ENCODE measurements at regions not wholly inside any gene's neighbourhood (a gene's known extent, or its start where the extent isn't known, plus 50 kb on each side); places are given as distances from the start of the nearest gene placed in this dataset.
"Not testable (repeated sequence)": the region's sequence is repeated elsewhere in the genome, so short reads cannot be mapped to it uniquely, and the experiment has no call there.

DNA sequence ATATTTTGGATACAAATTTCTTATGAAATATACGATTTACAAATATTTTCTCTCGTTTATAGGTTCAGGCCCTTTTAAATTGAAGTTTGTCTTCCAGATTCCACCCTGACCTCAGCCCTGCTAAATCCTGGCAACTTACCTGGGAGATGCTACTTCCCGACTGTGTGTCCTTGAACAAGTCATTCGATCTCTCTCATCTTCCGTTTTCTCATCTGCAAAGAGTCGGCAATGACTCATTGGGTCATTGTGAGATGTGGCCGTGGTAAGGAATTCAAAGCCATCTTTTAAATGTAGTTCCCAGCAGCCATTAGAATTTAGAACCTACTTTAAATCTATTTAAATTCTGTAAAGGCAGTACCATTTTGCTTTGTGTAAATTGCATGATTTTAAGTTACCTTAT lies 72.5 kb downstream of the LHX2 start:
- Histone ChIP-seq H3K27me3 (ENCODE audit: insufficient read depth, low read length) (no peaks in the 10 kb centered on the region), H3K4me1 (ENCODE audit: insufficient read depth, low read length) (no peaks in the 10 kb centered on the region), H3K9me3 (ENCODE audit: low read depth, low read length) (no peaks in the 10 kb centered on the region), H3K4me3 (ENCODE audit: low read length) (no peak overlapping the region)

DNA sequence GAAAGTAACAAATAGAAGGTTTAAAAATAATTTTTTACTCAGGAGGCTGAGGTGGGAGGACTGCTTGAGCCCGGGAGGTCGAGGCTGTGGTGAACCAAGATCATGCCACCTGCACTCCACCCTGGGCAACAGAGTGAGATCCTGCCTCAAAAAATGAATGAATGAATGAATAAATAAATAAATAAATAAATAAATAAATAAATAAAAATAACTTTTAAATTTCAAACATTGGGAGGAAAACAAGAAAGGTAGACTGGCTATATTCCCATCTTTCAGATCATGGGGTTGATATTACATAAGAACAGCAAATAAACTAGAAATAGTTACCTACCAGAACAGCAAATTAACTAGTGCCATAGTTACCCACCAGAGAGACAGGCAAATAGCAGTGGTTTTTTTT lies 75.7 kb downstream of the LHX2 start:
- Histone ChIP-seq H3K9me3 (ENCODE audit: low read depth, low read length) (no peaks in the 10 kb centered on the region), H3K4me1 (ENCODE audit: insufficient read depth, low read length) (no peaks in the 10 kb centered on the region), H3K4me3 (ENCODE audit: low read length) (no peak overlapping the region), H3K27me3 (ENCODE audit: insufficient read depth, low read length) (no peaks in the 10 kb centered on the region)

DNA sequence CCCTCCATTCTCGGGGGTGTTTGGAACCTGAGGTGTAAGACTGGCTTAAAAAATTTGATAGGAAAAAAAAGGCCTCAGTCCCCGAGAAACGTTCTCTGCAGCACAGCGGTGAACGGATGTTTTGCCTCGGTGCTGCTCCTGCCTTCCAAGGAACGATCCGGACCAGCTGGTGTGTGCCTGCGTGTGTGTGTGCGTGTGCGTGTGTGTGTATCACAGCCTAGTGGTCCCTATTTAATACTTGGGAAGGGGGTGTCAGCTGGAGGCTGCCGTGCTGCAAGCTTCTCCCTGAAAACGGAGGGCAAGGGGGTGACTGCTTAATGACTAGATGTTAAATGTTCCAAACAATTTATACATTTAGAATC lies 76.9 kb downstream of the LHX2 start:
- Histone ChIP-seq H3K4me3 (ENCODE audit: low read length) (no peak overlapping the region), H3K4me1 (ENCODE audit: insufficient read depth, low read length) (no peaks in the 10 kb centered on the region), H3K27me3 (ENCODE audit: insufficient read depth, low read length) (no peaks in the 10 kb centered on the region), H3K9me3 (ENCODE audit: low read depth, low read length) (no peaks in the 10 kb centered on the region)

DNA sequence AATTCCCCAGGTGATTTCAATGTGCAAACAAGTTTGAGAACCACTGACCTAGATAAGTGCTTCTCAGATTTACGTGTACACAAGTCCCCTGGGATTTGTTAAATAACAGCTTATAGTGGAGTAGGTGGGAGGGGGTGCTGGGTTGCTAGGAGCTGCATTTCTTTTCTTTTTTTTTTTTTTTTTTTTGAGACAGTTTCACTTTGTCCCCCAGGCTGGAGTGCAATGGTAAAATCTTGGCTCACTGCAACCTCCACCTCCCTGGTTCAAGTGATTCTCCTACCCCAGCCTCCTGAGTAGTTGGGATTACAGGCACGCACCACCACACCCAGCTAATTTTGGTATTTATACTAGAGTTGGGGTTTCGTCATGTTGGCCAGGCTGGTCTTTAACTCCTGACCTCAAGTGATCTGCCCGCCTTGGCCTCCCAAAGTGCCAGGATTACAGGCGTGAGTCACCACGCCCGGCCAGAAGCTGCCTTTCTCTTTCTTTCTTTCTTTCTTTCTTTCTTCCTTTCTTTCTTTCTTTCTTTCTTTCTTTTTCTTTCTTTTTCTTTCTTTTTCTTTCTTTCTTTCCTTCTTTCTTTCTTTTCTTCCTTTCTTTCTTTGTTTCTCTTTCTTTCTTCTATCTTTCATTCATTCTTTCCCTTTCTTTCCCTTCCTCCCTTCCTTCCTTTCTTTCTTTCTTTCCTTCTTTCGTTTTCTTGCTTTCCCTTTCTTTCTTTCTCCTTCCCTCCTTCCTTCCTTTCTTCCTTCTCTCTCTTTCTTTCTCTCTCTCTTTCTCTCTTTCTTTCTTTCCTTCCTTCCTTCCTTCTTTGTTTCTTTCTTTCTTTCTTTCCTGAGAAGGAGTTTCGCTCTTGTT lies 78.3 kb downstream of the LHX2 start:
- not testable (repeated sequence) for H3K4me3 ChIP-seq (ENCODE audit: low read length); H3K9me3 ChIP-seq (ENCODE audit: low read depth, low read length)

DNA sequence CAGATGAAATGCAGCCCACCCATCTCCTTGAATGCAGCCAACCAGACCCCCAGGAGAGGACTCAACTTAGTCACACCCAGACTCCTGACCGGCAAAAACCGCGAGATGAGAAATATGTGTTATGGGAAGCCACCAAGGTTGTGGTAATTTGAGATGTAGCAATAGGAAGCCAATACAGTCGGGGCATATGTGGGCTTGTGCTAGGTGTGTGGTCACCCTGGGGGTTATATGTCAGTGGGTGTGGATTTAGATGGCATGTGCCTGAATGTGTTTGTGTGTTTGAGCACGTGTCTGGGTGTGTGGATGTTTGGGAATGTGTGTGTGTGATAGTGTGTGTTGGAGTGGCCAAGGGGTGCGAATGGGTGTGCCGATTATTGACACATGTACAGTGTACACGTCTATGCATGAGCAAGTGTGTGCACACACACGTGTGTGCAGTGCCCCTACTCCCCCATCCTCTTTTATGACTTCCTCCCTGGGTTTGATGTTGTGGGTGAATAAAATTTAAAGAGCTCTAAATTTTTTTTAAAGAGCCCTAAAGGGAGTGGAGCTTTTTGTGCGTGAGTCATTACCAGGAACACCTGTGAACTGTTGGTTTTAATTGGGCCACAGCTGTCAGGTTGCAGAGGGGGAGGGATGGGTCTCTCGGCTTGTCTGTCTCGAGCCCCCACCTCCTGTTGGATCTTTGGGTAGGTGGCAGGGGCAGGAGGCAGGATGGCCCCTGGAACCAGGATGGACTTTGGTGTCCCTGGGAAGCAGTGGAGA lies 86.8 kb downstream of the LHX2 start:
- no peak overlapping the region for H3K4me3 ChIP-seq (ENCODE audit: low read length)
- no peaks in the 10 kb centered on the region for H3K9me3 ChIP-seq (ENCODE audit: low read depth, low read length)
- no peaks in the 10 kb centered on the region for H3K27me3 ChIP-seq (ENCODE audit: insufficient read depth, low read length)
- H3K4me1 ChIP-seq (ENCODE audit: insufficient read depth, low read length), result no peaks in the 10 kb centered on the region

More for the DNA sequence above, 78.3 kb downstream of the LHX2 start:
- H3K4me1 ChIP-seq (ENCODE audit: insufficient read depth, low read length); H3K27me3 ChIP-seq (ENCODE audit: insufficient read depth, low read length): not testable (repeated sequence)

DNA sequence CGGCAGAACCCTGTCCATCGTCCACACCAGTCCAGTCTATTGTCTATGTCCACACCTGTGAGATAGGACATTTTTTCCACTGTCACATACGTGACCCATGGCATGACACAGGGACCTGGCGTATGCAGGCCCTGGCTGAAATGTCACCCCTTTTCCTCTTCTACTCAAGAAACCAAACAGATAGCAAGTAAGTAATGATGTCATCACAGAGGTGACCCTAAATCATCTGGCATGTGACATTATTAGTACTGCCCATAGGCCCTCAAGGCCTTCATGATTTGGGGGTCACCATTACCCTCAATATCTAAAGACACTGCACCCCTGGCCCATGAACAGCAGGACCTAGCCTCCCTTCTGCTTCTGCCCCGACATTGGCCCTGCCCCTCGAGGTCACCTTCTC lies 88.3 kb downstream of the LHX2 start:
- no peak overlapping the region for H3K4me3 ChIP-seq (ENCODE audit: low read length)
- no peaks in the 10 kb centered on the region for H3K4me1 ChIP-seq (ENCODE audit: insufficient read depth, low read length)
- H3K27me3 ChIP-seq (ENCODE audit: insufficient read depth, low read length), result no peaks in the 10 kb centered on the region
- no peaks in the 10 kb centered on the region for H3K9me3 ChIP-seq (ENCODE audit: low read depth, low read length)

DNA sequence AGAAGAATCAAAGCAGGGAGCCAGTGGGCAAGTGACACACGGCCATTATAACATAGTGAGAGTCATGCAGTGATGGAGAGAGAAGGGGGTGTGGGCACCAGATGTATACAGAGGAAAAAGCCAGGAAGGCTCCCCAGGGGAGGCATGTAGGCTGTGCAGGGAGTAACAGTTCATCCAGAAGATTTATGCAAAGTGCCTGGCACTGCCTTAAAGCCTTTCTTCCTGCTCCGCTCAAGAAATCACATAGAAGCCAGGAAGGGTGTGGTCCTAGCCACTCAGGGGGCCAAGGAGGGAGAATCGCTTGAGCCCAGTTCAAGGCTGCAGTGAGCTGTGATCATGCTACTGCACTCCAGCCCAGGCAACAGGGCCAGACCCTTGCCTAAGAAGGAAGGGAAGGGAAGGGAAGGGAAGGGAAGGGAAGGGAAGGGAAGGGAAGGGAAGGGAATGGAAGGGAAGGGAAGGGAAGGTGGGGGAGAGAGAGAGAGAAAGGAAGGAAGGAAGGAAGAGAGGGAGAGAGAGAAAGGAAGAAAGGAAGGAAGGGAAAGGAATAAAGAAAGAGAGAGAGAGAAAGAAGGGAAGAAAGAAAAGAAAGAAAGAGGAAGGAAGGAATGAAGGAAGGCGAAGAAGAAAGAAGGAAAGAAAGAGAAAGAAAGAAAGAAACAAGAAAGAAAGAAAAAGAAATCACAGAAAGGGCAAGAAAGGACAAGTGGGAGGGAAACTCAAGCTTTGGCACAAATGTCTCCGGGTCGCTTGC lies 89.8 kb downstream of the LHX2 start:
- Histone ChIP-seq H3K4me1 (ENCODE audit: insufficient read depth, low read length) (no peaks in the 10 kb centered on the region), H3K9me3 (ENCODE audit: low read depth, low read length) (no peaks in the 10 kb centered on the region), H3K4me3 (ENCODE audit: low read length) (no peak overlapping the region), H3K27me3 (ENCODE audit: insufficient read depth, low read length) (no peaks in the 10 kb centered on the region)

DNA sequence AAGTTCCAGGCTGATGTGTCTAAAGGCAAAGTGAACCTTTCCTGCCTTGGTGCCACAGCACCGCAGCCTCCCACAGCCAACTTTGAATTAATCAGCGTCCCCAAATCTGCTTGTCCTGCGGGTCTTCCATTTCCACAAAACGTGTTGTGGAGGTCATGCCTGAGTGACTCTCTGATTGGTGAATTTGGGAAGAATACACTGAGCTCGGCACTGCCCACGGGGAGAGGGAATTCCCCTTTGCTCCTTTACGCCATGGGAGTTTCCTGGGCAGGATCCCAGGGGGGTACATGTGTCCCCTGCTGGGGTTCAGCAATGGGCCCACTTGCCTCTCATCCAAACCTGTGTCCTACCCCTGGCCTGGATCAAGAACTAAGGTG lies 90.4 kb downstream of the LHX2 start:
- Histone ChIP-seq H3K4me3 (ENCODE audit: low read length) (no peak overlapping the region), H3K9me3 (ENCODE audit: low read depth, low read length) (no peaks in the 10 kb centered on the region), H3K4me1 (ENCODE audit: insufficient read depth, low read length) (no peaks in the 10 kb centered on the region), H3K27me3 (ENCODE audit: insufficient read depth, low read length) (no peaks in the 10 kb centered on the region)

DNA sequence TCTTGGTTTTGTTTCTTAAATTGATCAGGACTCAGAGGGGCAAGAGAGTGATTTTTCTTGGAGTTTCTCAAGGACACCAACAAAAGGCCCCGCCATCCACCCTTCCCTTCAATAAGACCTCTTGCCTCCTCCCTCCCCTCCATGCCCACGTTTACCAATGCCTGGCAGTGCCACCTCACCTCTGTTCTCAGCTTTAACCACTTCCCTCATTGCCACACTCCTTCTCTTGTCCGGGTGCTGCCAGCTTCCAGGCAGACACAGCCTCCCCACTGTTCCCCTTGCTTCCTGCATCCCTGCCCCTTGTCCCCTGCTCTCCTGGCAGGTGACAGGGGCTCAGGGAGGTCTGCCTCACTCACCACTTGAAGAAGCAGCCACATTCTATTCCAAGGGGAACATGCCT lies 90.8 kb downstream of the LHX2 start:
- no peak overlapping the region for H3K4me3 ChIP-seq (ENCODE audit: low read length)
- no peaks in the 10 kb centered on the region for H3K9me3 ChIP-seq (ENCODE audit: low read depth, low read length)
- no peaks in the 10 kb centered on the region for H3K27me3 ChIP-seq (ENCODE audit: insufficient read depth, low read length)
- H3K4me1 ChIP-seq (ENCODE audit: insufficient read depth, low read length), result no peaks in the 10 kb centered on the region

DNA sequence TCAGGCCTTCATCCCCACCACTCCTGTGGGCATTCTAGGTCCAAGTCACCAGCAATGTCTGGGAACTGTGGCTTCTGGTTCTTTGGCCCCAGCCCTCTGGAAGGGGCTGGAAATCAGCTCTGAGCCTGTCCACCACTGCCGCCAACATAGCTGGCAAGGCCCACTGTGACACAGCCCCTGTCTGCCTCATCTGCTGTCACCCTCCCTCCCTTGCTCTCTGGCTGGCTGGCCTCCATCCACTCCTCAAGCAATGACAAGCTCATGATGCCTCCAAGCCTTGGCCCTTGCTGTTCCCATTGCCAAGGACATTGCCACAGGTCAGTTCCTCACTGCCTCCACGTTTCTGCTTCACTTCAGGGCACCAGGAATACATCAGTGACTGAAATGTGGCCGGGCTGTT lies 93.7 kb downstream of the LHX2 start:
- peaks cover 3% of the 10 kb centered on the region for H3K27me3 ChIP-seq (ENCODE audit: insufficient read depth, low read length)
- H3K9me3 ChIP-seq (ENCODE audit: low read depth, low read length), result no peaks in the 10 kb centered on the region
- no peaks in the 10 kb centered on the region for H3K4me1 ChIP-seq (ENCODE audit: insufficient read depth, low read length)
- H3K4me3 ChIP-seq (ENCODE audit: low read length), result no peak overlapping the region

DNA sequence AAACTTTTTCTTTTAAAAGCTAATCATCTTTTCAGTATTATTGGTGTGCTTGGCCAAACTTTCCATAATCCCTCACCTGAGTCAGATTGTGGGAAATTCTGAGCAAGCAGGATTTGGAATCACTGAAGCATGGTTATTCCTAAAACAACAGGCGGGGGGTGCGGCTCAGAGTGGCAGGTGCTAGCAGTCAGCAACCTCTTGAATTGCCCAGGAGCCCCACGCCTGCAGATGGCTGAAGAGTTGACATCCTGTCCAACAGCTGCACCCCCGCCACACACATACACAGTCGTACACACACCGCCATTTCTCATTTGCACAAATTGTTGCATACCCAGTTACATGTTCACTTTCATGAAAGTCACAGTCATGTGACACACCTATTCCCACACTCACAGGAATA lies 96.6 kb downstream of the LHX2 start:
- Histone ChIP-seq H3K27me3 (ENCODE audit: insufficient read depth, low read length) (peaks cover 3% of the 10 kb centered on the region), H3K4me3 (ENCODE audit: low read length) (no peak overlapping the region), H3K4me1 (ENCODE audit: insufficient read depth, low read length) (no peaks in the 10 kb centered on the region), H3K9me3 (ENCODE audit: low read depth, low read length) (no peaks in the 10 kb centered on the region)

DNA sequence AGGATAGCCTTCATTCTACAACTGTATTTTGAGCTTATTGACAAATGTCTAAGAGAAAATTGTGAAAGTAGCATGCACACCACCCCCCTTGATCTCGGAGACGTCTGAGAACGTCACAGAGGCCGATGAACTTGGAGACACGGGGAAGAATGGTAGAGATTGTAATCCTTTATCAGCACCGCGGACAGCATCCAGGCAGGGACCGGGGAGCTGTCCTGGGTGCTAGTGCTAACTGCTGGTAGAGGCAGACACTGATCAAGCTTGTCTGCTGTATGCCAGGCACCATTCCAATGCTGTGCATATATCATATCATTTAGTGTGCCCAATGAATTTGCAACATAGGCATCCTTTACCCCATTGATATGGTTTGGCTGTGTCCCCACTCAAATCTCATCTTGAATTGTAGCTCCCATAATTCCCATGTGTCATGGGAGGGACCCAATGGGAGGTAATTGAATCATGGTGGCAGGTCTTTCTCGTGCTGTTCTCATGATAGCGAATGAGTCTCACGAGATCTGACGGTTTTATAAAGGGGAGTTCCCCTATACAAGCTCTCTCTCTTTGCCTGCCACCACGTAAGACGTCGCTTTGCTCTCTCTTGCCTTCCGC lies 98.8 kb downstream of the LHX2 start:
- no peaks in the 10 kb centered on the region for H3K9me3 ChIP-seq (ENCODE audit: low read depth, low read length)
- no peak overlapping the region for H3K4me3 ChIP-seq (ENCODE audit: low read length)
- peaks cover 3% of the 10 kb centered on the region for H3K27me3 ChIP-seq (ENCODE audit: insufficient read depth, low read length)
- H3K4me1 ChIP-seq (ENCODE audit: insufficient read depth, low read length), result no peaks in the 10 kb centered on the region

DNA sequence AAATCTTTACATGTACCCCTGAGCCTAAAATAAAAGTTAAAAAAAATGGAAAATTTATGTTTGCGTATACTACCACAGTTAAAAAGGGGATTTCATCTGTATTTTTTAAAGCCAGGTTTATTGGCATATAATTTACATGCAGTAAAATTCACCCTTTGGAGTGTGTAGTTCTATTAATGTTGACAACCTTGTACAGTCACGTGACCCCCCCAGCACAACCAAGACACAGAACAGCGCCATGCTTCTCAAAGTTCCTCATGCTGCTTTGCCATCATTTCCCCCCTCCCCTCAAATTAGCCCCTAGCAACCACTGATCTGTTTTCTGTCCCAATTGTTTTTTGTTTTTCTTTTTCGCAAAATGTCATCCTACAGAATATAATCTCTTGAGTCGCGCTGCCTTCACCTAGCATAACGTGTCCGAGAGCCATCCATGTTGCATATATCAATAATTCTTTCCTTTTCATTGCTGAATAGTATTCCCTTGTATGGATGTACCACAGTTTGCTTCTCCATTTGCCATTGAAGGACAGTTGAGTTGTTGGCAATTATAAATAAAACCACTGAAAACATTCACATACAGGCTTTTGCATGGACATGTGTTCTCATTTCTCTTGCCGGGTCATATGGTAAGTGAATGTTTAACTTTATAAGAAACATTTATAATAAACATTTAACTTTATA lies 105.3 kb downstream of the LHX2 start:
- H3K27me3 ChIP-seq (ENCODE audit: insufficient read depth, low read length), result no peaks in the 10 kb centered on the region
- no peaks in the 10 kb centered on the region for H3K9me3 ChIP-seq (ENCODE audit: low read depth, low read length)
- H3K4me1 ChIP-seq (ENCODE audit: insufficient read depth, low read length), result no peaks in the 10 kb centered on the region
- no peak overlapping the region for H3K4me3 ChIP-seq (ENCODE audit: low read length)

DNA sequence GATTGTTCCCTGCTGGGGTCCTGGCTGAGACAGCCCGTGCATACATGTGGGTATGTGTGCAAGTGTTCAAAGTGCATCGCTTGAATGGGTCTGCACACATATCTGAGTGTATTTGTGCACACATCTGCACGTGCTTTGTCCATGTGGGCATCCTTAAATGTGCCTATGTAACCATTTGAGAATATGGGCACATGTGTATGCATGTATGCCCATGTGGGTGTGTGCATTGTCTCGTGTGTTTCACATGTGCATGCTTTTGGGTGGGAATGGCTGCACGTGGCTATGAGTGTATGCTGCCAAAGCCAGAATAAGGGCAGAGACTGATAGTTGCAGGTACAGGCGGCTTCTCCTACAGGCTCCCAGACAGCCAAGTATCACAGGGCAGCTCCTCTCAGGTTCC lies 107.3 kb downstream of the LHX2 start:
- Histone ChIP-seq H3K4me3 (ENCODE audit: low read length) (no peak overlapping the region), H3K9me3 (ENCODE audit: low read depth, low read length) (no peaks in the 10 kb centered on the region), H3K4me1 (ENCODE audit: insufficient read depth, low read length) (no peaks in the 10 kb centered on the region), H3K27me3 (ENCODE audit: insufficient read depth, low read length) (no peaks in the 10 kb centered on the region)
